GM19463 (cell line): ENCODE measurements at regions not wholly inside any gene's neighbourhood (a gene's known extent, or its start where the extent isn't known, plus 50 kb on each side); places are given as distances from the start of the nearest gene placed in this dataset.

Source experiments
- ATAC-seq: cut with Tn5 transposase; IDR thresholded peaks from one replicate; pipeline ENCODE4 v1.9.1; 2021; ENCODE audit warnings: mild to moderate bottlenecking, moderate library complexity; ENCODE audit not compliant: unreplicated experiment

DNA sequence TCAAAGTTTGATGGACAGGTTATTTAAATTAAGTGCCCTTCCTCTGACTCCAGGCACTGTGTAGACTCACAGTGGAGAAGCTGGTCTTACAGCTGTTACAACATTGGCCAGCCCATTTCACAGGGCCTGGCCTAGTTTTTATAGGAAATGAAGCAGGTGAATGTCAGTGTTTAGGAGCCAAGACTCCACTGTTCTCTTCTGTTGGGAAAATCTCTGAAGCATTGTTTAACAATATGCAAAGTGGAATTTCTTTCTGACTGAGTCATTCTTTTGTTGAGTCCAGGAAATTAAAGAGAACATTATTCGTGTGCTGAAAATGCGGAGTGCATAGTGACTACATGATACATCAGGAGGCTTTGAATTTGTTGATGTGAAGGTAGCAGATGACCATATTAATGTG is 64.7 kb downstream of the ARRDC4 start:
- no peak for ATAC-seq

DNA sequence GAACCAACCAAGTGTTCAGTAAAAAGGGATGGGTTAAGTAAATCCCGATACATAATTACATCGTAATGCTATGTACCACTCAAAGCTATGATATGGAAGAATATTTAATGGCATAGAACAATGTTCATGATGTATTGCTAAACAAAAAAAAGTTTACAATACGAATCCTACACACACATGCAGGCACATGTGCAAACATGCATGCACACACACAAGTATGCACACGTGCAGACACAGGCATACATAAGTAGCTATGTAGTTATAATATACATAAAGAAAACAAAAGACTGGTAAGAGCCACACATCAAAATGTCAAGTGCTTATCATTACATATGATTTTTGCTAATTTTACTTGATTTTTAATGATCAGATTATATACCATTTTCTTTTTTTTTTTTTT is 74.2 kb downstream of the ARRDC4 start:
- ATAC-seq: no peak

- no peak for ATAC-seq
These were observed 74.6 kb downstream of the ARRDC4 start for GRCh38 chr15:98035134-98035533.

DNA sequence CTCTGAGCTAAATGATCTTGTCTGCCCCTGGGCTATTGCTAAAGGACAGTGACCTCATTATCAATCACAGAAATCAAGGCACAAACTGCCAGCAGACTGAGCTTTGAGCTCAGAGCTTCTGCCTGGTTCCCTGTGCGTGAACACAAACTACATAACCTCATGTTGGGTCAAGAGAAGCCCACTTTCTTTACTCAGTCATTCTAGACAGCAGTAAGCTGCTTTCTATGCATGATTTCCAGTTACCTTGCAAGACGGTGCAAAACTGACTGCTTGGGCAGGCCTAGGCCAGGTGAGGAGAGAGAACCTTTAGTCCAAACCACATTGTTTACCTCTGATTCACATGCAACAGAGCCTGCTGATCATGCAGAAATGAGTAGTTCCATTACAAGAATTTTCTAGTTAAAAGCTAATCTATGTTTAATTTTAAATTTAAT is 75.1 kb downstream of the ARRDC4 start:
- ATAC-seq: no peak

DNA sequence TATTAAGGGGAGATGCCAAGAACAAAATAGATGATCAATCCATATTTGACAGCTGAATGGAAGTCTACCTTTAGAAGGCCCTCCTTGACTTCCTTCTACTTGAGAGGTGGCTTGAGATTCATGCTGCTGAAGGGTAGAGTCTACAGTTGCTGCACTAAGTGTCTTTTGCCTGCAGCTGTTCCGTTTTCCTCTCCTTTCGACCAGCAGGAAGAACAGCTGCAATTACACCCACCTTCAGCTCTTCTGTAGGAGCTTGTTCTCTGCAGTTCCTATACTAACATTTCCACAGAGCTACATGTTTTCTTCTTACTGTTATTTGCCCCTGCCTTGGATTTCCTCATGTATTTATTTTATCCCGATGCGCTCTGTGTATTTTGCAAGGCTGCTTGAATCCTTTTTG is 79.1 kb downstream of the ARRDC4 start:
- ATAC-seq: no peak

GRCh38 chr15:98040146-98040545 is 79.6 kb downstream of the ARRDC4 start:
- no peak for ATAC-seq

DNA sequence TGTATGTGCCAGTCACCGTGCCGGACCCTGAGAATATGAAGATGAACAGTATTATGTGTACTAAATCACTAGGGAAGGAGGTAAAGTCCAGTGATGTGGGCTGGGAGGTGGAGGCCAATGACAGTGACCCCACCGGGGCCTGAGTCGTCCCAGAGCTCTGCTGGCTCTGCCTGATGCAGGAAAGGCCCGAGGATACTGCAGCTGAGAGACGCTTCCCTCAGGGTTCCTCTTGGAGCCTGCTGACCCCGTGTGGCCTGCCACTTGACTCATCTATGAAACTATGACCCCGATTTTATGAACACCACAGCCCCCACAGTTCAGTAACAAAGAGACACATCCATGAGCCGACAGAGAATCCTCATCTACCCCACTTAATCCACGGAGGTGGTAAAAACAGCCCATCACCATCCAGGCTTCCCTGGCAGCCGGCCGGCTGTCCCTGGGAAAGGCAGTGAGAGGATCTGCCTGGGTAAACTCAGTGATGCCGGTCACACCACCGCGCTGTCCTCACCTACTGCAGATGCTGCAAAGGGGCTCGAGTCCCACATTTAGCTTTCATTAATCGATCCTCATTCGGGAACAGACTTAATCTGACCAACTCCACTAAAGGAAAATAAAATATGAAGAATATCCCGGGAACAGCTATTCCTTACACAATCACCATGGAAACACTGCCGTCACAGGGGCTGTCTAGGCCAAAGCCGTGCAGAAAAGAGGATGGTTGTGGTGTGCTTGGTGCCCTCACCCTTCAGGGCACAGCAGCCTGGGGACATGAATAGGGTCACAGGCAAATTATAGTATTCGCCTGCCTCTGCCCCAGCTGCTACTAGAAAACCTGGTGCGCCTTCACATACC is 82.9 kb downstream of the ARRDC4 start:
- ATAC-seq: no peak

DNA sequence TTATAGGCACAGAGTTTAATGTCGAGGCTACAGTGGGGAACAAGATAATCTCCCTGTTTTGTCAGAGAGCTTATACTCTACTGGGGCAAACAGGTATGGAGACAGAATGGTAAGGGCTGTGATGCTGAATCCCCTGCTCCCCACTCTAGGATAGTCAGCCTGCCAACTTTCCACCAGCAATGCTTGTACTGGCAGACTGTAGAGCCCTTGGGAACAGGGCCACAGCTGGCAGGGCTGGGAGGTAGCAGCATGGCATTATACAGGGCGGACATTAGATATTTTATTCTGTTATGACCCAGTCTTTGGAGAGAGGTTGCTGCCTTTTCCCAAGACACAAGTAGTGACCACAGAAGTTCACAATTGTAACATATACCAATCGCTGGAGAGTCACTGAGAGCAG is 91.2 kb downstream of the ARRDC4 start:
- no peak for ATAC-seq

DNA sequence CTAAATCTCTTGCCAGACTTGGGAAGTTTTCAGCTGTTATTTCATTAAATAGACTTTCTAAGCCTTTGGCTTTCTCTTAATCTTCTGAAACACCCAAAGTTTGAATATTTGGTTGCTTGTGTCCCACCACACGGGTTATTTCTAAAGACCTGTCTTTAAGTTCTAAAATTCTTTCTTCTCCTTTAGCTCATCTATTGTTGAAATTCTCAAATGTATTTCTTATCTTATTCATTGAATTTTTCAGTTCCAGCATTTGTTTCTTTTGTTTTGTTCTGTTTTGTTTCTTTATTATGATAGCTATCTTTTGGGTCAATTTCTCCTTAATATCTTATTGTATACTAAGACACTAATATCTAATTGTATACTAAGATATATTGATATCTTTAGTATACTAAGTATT is 97.0 kb downstream of the ARRDC4 start:
- no peak for ATAC-seq

DNA sequence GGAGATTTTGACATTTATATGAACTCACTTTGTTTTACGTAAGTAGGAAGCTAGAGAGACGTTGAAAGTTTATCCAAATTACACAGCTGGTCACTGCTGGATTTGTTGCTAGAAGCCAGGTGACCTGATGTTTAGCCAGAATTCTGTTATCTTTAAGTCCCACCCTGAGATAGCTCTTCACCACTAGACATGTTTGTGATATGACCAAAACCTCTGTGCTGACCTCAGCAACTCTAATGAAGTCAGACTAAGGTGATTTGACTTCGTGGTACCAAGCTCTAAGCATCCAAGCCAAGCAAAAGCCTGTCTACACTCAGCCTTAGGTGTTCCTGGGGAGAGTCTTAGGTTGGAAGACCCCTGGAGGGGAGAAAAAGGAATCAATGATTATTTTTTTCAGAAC is 102.4 kb downstream of the ARRDC4 start:
- ATAC-seq: no peak

- no peak for ATAC-seq
These were observed 102.8 kb downstream of the ARRDC4 start for GRCh38 chr15:98063315-98063714.

DNA sequence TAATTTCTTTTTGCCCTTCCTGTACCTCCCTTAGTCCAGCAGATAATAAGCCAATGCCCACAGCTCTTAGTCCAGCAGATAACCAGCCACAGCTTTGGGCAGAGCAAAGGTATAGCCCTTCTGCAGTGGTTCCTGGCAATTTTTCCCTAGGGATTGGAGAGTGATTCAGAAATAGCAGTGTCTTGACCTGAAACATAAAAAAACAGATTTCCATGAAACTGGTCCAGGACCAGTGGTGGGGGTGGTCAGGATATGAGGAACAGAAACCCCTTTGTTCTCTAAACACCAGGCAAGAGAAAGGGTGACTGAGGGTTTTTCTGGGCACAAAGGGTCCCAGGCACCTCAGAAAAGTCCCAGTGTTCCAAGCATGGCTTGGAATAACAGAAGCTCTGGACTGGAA is 103.4 kb downstream of the ARRDC4 start:
- no peak for ATAC-seq

DNA sequence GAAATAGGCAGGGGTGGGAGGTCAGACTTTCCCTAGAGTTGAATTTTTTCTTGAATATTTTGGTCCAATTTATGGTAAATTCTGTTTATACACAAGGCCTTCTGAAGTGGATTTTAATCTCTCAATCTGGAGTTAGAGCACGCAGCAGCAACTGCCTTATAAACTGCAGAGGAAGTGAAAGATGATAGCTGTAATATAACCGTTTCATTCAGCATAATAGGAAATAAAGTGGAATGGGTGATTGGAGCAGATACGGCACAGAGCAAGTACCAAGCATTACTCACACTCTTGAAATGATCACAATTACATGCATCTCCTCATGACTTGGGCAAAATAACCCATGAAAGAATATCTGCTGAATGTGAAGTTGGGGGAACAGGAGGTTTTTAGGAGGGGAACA is 106.8 kb downstream of the ARRDC4 start:
- no peak for ATAC-seq

DNA sequence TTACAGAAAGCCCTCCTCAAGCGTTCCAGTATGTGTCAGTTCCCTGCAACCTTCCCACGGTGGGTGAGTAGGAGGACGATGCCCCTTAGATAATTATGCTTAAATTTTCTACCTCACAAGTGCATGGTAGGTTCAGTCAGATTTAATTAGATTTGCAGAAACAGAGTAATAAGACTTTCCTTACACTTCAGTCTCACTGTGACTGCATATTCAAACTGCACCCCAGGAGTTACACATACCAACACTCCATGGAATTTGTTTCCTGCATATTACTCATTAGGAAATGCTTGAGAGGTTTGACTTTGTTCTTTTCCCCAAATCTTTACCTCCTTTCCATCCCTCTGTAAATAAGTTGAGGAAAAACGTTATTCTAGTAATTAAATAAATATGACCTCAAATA is 108.8 kb downstream of the ARRDC4 start:
- ATAC-seq: no peak

- ATAC-seq: no peak
These were observed 109.6 kb downstream of the ARRDC4 start for GRCh38 chr15:98070137-98070536.

- ATAC-seq: no peak
These were observed 111.3 kb downstream of the ARRDC4 start for GRCh38 chr15:98071786-98072185.

GRCh38 chr15:98075441-98075840 is 114.9 kb downstream of the ARRDC4 start:
- no peak for ATAC-seq

DNA sequence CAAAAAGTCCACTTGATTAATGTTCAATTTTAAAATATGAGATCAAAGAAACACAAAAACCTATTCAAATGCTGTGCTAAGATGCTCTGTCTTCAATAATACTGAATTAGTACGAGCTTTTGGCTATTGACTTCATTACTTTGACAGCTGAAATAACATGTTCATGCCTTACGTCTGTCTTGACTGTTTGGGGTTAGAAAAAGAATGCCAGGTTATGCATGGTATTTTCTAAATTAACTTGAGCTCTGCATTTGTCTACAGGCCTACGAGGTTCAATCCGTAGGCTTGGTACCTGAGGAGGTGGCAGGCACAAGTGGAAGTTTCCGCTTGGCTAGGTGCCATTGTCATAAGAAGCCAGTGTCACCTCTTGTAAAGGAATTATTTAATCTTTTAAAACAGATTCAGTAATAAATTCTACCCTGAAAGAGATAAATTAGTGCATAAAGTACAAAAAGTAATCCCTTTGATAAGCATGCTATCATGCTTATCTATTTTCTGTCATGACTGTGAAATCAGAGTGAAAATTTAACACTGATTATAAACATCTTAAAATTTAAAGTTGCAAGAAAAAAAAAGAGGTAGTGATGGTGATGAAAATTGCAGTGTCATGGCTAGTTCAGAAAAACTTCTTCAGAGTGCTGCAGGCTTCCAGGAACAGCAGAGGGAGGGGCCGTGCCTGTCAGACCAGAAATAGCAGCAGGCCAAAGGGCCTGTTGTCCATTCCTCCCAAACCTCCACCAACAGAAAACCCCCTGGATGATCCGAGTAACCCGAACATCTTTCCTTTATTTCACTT is 115.7 kb downstream of the ARRDC4 start:
- ATAC-seq: no peak

- ATAC-seq: no peak
These were observed 116.7 kb downstream of the ARRDC4 start for GRCh38 chr15:98077186-98077585.

DNA sequence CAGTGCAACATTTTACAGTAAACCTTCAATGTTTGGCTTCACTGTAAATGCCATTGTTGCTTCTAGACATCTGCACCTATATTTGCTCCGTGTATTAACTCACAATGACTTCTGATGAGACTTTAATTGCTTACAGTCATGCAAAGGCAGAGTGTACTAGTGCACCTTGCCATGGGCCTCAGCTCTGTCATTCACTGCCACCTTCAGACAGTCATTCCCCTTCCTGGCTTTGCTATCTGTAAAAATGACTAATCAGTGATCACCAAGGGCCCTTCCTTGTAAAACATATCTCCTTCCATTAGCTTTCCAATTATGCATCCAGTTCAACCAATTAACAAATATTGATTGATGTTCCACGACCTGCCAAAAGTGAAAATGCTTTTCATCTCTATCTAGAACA is 120.3 kb downstream of the ARRDC4 start:
- ATAC-seq: no peak

DNA sequence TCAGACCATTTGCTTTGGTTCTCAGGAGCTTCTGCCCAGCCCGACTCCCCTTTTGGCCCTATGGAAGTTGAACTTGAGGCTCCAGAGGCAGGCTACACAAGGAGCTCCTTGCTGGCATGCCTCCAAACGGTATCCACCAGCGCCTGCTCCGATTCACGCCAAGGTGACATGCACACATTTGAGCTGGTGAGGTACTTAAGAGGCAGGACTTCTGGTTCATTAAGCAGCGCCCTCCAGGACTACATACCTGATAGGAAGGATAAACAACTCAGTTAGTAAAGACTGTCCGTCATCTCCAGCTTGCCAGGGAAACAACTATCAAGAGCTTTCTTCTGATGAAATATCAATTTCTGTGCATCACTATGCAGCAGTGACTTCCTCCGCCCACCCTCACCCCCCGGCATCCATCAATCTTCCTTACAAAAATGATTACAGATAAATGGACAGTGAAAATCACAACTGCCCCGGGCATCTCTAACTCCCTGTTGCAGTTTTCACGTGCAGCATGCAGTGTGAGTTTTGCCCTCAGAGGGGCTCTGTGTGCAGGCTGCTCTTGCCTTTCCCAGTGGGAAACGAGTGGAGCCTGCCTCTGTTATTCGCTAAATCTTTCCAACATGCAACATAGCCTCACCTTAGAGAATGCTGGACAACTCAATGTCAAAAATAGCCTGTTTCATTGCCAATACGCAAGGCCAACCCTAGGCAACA is 122.9 kb downstream of the ARRDC4 start:
- no peak for ATAC-seq
